ENCODE measurements at regions not wholly inside any gene's neighbourhood (a gene's known extent, or its start where the extent isn't known, plus 50 kb on each side); places are given as distances from the start of the nearest gene placed in this dataset.

GRCh38 chr5:167358868-167359492, 932.5 kb upstream of the WWC1 start:
- POLR2A ChIA-PET = no interaction called here
- H3K4me3 ChIP-seq (replicated peaks in 1 of 3; ENCODE audit: insufficient read depth in 1 of 3, low read depth in 1 of 3, low read length in 3 of 3) = no peak overlapping the region
- intact Hi-C loops (cut with micrococcal nuclease) = no loop called here
- H4K20me1 ChIP-seq (replicated peaks; ENCODE audit: control insufficient read depth, extremely low read depth, insufficient read depth, low read length) = no peaks in the 10 kb centered on the region
- H2AFZ ChIP-seq (ENCODE audit: low read depth, low read length) = no peak overlapping the region
- TF ChIP-seq JUN (IDR thresholded peaks at IDR 0.05; ENCODE audit: borderline replicate concordance, insufficient read depth, insufficient read length, low read depth) (no peak), FOS (IDR thresholded peaks at IDR 0.05; ENCODE audit: borderline replicate concordance, insufficient read depth, low read length) (no peak), EZH2 (IDR thresholded peaks at IDR 0.05; ENCODE audit: borderline replicate concordance, low read depth, low read length, severe bottlenecking) (no peak), CTCF (IDR thresholded peaks at IDR 0.05; ENCODE audit: extremely low read depth in 1 of 2, insufficient read depth in 1 of 2, low read depth in 1 of 2, low read length in 2 of 2) (no peak), MYC (IDR thresholded peaks at IDR 0.05; ENCODE audit: low read depth, low read length) (no peak), POLR2AphosphoS5 (IDR thresholded peaks at IDR 0.05; ENCODE audit: insufficient read depth, low read depth, low read length) (no peak), POLR2A (IDR thresholded peaks at IDR 0.05; ENCODE audit: low read depth, low read length) (no peak), GATA2 (IDR thresholded peaks at IDR 0.05; ENCODE audit: insufficient read depth, insufficient read length, low read depth, low read length) (no peak)
- CTCF ChIA-PET = no interaction called here
- no peak overlapping the region for H3K4me2 ChIP-seq (ENCODE audit: insufficient read depth, low read length)
- H3K27ac ChIP-seq (ENCODE audit: insufficient read depth, low read depth, low read length) = no peak overlapping the region
- no peaks in the 10 kb centered on the region for H3K79me2 ChIP-seq (ENCODE audit: control insufficient read depth, insufficient read depth, low read length)
- H3K9me3 ChIP-seq (replicated peaks; ENCODE audit: control insufficient read depth, insufficient read depth, low read length) = no peaks in the 10 kb centered on the region
- no peaks in the 10 kb centered on the region for H3K27me3 ChIP-seq (ENCODE audit: control insufficient read depth in 2 of 2, insufficient read depth in 2 of 2, low read length in 2 of 2)
- H3K36me3 ChIP-seq (ENCODE audit: control insufficient read depth in 2 of 2, extremely low read depth in 1 of 2, insufficient read depth in 2 of 2, low read length in 2 of 2) = no peaks in the 10 kb centered on the region
- dilution Hi-C loops (cut with MboI; ENCODE audit: extremely low pct_ligation_motif_present, low sequenced_read_pairs) = no loop called here
- no TSS peak for BruUV-seq (replicated peaks)
- no peaks in the 10 kb centered on the region for H3K9me1 ChIP-seq (replicated peaks; ENCODE audit: control insufficient read depth, extremely low read depth, insufficient read depth, low read length)
- H3K9ac ChIP-seq (replicated peaks; ENCODE audit: extremely low read depth, insufficient read depth, low read length) = no peak overlapping the region
- no peak for DNase-seq (ENCODE audit: low read depth, low spot score)
- FAIRE-seq = no peak
- no peaks in the 10 kb centered on the region for H3K4me1 ChIP-seq (ENCODE audit: control insufficient read depth, extremely low read depth, insufficient read depth, low read length)

All from endothelial cell of umbilical vein (primary cell).